Keratinocyte (primary cell): ENCODE measurements at regions not wholly inside any gene's neighbourhood (a gene's known extent, or its start where the extent isn't known, plus 50 kb on each side); places are given as distances from the start of the nearest gene placed in this dataset.

Source experiments
- CTCF ChIP-seq, 3 experiments: IDR thresholded peaks in 1 of 3; conservative IDR thresholded peaks in 1 of 3; optimal IDR thresholded peaks in 1 of 3; 2 replicates in 2 of 3; 3 replicates in 1 of 3; pipeline versions ENCODE3 to v1.5.1; 2011; ENCODE audit warnings: low read length in 3 of 3, mild to moderate bottlenecking in 3 of 3, moderate library complexity in 2 of 3, control low read depth in 1 of 3, inconsistent platforms in 1 of 3; ENCODE audit not compliant: insufficient read depth in 2 of 3; ENCODE audit errors: extremely low read depth in 1 of 3
- EZH2 ChIP-seq: IDR thresholded peaks from one replicate; pipeline ENCODE4 v1.6.1; 2012; ENCODE audit warnings: inconsistent platforms, mild to moderate bottlenecking, low read length, moderate library complexity

GRCh38 chr2:39851651-39852110 is 72.6 kb upstream of the THUMPD2 start:
- TF ChIP-seq CTCF (optimal IDR thresholded peaks at IDR 0.05 in 1 of 3, IDR thresholded peaks at IDR 0.05 in 1 of 3, conservative IDR thresholded peaks at IDR 0.05 in 1 of 3; ENCODE audit: extremely low read depth in 1 of 3, insufficient read depth in 2 of 3, low read length in 3 of 3) = no peak
- no peak for TF ChIP-seq EZH2
